HCEC 1CT (cell line): ENCODE measurements at regions not wholly inside any gene's neighbourhood (a gene's known extent, or its start where the extent isn't known, plus 50 kb on each side); places are given as distances from the start of the nearest gene placed in this dataset.
"Not testable (repeated sequence)": the region's sequence is repeated elsewhere in the genome, so short reads cannot be mapped to it uniquely, and the experiment has no call there.

ENCODE experiments used
- DNase-seq: peaks from one replicate; pipeline ENCODE4 v3.0.0-alpha.2; 2017

- DNase-seq: no peak
Measured at GRCh38 chr13:68608147-68608546, 1378.0 kb upstream of the PCDH9 start.

DNA sequence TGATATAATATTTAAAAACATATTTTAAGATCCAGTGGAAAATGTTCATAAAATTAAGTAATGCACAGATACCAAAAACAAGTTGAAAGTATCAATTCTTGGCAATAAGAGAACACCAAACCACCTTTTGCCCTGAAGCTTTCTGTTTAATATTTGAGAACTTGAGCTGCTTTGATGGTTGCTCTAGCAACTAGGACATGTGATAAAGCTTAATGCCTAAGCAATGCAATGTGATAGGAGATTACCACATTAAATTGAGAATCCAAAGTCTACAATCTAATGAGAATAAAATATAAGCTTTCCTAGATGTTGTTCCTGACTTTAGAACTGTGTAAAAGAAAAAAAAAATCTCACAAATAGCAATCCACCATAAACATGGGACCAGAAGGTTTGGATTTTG, 1367.5 kb upstream of the PCDH9 start:
- no peak for DNase-seq

- no peak for DNase-seq
Measured at GRCh38 chr13:68588623-68589022, 1358.5 kb upstream of the PCDH9 start.

GRCh38 chr13:68584776-68585175, 1354.6 kb upstream of the PCDH9 start:
- DNase-seq: no peak

- no peak for DNase-seq
Measured at GRCh38 chr13:68574053-68574452, 1343.9 kb upstream of the PCDH9 start.

DNA sequence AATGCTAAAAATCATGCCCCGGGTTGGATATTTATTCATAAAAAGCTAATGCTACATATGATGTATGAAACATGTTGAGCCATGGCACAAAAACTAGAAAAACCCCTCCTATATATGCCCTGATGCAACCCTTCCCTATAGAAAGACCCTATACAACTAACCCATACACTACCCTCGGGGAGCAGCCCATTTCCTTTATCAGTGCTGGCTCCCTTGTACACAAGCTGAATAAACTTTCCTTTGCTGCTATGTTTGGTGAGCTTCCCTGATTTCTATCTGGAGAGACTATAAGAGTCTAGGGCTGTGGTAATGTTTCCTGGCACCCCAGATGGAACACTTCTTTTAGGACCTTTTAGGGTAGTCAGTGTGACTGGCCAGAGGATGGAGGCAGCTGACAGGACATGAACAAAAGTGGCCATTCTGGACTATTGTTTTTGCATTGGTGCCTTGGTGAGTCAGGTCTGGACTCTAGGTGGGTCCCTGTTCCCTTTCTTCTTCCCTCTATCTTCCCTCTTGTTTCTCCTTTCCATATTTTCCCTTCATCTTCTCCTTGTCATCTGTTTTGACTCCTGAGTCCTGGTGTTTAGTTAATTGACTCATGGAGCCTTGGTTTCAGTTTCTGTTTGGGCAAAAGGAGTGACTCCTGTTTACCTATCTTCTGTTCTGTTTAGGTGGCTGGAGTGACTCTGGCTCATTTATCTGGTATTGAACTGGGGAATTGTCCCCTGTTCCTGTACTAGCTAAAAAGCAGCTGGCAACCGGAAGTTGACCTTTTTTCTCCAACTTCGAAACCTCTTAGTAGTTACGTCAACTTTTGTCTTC, 1321.8 kb upstream of the PCDH9 start:
- no peak for DNase-seq

GRCh38 chr13:68550330-68550729, 1320.2 kb upstream of the PCDH9 start:
- no peak for DNase-seq

DNA sequence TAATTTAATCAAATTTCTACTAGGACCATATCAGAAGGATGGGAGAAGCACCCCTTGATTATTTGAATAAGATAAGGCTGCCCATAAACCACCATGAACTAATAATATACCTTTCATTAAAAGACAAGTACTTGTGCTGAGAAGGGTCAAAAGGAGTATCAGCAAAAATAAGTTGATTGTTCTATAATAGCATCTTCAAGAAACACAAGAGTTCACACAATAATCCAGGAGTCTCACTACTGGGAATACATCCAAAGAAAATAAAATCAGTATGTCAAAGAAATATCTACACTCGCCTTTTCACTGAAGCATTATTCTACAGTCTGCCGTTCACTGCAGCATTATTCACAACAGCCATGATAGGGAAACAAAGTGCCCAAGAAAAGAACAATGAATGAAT, 1310.1 kb upstream of the PCDH9 start:
- no peak for DNase-seq

DNA sequence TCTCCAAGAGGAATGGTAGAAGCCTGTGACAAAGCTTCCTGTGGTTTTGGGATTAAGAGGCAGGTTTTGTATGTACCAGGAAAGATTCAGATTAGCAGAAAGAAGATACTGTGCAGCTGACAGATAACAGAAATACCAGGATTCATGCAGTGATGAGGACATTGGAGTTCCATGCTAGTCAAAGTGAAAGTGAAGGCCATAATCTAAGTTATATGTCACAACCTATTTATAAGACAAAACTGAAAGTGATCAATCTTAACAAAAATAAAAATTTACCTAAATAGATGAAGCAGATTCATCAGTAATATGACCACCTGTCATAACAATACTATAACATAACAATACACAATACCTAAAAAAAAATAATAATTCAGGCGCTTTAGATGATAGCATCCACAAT, 1305.2 kb upstream of the PCDH9 start:
- no peak for DNase-seq

DNA sequence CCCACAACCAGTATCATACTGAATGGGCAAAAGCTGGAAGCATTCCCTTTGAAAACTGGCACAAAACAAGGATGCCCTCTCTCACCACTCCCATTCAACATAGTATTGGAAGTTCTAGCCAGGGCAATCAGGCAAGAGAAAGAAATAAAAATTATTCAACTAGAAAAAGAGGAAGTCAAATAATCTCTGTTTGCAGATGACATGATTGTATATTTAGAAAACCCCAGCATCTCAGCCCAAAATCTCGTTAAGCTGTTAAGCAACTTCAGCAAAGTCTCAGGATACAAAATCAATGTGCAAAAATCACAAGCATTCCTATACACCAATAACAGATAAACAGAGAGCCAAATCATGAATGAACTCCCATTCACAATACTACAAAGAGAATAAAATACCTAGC, 1297.0 kb upstream of the PCDH9 start:
- not testable (repeated sequence) for DNase-seq

DNA sequence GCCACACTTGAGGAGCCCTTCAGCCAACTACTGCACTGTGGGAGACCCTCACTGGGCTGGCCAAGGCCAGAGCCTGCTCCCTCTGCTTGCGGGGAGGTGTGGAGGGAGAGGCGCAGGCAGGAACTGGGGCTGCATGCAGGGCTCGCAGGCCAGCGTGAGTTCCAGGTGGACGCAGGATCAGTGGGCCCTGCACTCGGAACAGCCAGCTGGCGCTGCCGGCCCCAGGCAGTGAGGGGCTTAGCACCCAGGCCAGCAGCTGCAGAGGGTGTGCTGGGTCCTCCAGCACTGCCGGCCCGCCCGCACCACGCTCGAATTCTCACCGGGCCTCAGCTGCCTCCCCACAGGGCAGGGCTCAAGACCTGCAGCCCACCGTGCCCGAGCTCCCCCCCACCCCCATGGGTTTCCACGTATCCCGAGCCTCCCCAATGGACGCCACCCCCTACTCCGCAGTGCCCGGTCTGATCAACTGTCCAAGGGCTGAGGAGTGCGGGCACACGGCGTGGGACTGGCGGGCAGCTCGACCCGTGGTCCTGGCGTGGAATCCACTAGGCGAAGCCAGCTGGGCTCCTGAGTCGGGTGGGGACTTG, 1293.8 kb upstream of the PCDH9 start:
- DNase-seq: no peak

DNA sequence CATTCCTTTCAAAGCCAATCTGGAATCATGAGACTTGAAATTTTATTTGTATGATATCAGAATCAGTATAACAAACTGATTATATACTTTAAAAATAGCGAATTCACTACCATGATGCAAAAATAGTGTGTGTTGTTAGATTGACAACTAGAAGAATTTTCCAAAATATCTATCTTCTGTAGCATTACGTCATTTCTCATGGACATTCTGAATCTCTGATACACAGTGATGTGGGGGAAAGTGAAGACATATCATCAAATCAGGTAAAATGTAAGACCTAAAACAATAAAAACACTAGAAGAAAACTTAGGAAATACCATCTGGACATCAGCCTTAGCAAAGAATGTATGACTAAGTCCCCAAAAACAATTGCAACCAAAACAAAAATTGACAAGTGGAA, 1292.0 kb upstream of the PCDH9 start:
- no peak for DNase-seq

GRCh38 chr13:68509734-68510621, 1279.8 kb upstream of the PCDH9 start:
- DNase-seq: no peak

DNA sequence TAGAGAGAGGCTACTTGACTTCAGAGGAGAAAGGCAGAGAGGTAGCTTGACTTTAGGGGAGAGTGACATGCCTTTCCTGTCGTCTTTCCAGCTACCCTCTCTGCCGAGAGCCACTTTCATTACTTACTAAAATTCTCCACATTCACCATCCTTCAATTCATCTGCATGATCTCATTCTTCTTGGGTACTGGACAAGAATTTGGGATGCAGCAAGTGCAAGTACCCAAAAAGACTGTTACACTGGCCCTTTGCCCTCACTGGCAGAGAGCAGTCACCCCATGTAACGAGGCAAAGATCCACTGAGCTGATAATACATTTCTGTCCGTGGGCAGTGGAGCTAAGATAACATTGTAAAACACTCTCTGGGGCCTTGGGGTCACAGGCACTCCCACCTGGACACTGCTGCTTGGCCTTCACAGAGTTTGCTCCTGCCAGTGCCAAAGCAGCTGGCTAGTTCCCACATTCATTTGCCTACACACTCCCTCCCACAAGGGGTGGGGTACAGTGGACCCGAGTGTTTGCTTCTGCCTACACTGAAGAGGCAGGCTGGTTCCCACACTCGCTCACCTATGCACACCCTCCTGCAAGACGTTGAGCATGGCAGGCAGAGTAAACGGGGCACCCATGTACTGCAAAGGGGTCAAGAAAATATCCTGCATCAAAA, 1276.9 kb upstream of the PCDH9 start:
- DNase-seq: no peak

DNA sequence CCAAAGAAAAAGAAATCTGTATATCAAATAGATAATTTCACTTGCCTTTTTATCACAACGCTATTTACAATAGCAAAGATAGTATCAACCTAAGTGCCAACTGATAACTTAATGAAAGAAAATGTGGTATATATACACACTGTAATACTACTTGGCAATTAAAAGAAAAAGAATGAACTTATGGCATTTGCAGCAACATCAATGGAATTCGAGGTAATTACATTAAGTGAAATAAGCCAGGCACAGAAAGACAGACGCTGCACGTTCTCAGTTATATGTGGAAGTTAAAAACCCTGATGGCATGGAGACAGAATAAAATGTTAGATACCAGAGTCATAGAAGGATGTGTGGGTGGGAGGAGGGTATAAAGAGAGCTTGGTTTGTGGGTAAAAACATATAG, 1260.5 kb upstream of the PCDH9 start:
- no peak for DNase-seq

DNA sequence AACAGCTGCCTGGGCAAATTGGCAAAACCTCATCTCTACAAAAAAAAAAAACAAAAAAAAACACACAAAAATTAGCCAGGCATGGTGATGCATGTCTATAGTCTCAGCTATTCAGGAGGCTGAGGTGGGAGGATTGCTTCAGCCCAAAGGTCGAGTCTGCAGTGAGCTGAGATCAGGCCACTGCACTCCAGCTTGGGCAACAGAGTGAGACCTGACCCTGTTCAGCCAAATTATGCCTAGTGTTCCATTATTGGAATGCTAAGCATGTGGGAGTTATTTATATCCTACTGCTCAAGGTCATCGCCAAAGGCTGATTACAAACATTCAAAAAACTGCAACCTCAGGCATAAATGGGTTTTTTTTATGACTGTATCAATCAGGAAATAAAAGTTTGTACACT, 1251.0 kb upstream of the PCDH9 start:
- no peak for DNase-seq

DNA sequence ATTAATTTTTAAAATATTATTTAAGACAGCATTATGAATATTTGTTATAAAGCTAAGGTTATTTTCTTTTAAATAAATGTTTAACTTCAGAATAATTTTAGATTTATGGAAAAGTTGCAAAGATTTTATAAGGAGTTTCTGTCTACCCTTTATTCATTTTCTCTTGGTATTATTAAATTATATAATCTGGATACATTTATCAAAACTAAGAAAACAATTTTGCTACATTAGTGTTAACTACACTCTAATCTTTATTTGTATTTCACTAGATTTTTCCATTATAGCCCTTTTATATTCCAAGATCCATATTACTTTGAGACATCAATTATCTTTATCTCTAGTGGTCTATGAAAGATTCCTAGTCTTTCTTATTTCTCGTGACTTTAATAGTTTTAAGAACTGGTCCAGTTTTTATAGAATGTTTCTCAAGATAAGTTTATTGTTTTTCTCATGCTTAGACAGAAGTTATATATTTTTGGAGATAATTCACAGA, 1243.7 kb upstream of the PCDH9 start:
- no peak for DNase-seq

DNA sequence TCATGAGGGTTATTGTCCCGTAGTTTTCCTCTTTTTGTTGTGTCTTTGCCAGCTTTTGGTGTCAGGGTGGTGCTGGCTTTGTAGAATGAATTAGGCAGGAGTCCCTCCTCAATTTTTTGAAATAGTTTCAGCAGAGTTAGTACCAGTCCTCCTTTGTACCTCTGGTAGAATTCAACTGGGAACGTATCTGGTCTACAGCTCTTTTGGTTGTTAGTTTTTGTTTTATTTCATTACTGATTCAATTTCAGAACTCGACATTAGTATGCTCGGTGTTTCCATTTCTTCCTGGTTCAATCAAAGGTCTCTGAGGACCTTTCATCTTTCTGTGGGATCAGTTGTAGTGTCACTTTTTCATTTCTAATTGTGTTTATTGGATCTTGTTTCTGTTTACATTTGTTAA, 1237.0 kb upstream of the PCDH9 start:
- no peak for DNase-seq

DNA sequence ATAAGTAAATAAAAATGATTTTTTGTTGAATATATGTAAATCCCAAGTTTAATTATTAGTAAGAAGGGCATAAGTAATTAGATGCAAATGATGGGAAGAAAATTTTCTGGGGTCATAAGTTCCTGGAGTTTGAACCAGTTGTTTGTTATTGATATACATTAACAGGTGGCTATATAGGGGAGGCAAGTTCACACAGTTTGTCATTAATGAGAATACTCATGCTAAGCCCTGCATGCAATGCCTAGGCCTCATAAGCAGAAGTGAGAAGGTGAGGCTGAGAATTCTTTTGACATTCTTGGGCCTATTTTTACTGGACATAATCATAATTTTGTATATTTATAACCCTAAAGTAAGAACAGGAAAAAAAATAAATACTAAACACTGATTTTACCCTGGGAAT, 1210.7 kb upstream of the PCDH9 start:
- DNase-seq: no peak

DNA sequence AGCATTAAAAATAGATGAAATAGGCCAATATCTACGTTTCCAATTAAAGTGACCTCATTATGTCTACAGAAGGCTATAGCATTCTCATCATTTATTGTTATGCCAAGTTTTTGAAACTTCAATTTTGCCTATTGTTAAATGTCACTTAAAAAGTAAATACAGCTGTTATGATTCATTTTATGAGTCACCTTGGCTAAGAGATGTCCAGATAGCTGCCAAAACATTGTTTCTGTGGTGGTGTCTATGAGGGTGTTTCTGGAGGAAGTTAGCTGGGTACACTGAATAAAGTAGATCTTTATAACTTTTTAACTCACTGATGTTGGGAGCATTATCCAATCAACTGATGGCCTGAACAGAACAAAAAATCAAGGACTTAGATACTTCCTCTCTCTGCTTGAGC, 1209.7 kb upstream of the PCDH9 start:
- DNase-seq: peak; percentile 22

GRCh38 chr13:68428292-68428691, 1198.2 kb upstream of the PCDH9 start:
- DNase-seq: no peak

GRCh38 chr13:68417801-68418200, 1187.7 kb upstream of the PCDH9 start:
- no peak for DNase-seq

DNA sequence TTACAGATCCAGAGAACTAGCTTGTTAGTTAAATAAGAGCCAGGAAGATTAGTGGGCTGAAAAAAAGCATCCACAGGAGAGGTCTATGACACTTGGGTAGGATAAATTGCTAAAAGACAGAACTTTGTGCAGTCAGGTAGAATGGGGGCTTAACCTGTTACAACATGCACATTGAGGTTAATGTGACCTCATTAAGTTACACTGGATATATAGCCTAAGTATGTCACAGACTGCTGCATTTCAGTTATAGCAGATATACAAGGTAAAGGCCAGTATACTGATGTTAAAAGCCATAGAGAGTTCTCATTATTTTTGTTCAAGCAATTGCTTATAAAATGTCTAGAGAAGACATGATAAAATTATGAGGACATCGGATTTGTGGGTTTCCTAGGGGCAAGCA, 1179.9 kb upstream of the PCDH9 start:
- no peak for DNase-seq
